Tibial artery (tissue), 4 donors: ENCODE measurements at regions not wholly inside any gene's neighbourhood (a gene's known extent, or its start where the extent isn't known, plus 50 kb on each side); places are given as distances from the start of the nearest gene placed in this dataset.

Experiments used
- DNase-seq, 2 donors: peaks; one replicate each; pipeline ENCODE4 v3.0.0-alpha.2; 2019
- H3K27ac ChIP-seq, 2 donors: fragments of 200-600 bp; sonication (generic) in 1 of 2; 1 replicate in 1 of 2; 2 replicates in 1 of 2; pipeline ENCODE4 v1.5.1; 2018 to 2019; ENCODE audit warnings: mild to moderate bottlenecking in 1 of 2
- H3K27me3 ChIP-seq, 2 donors: fragments of 200-600 bp; sonication (generic) in 1 of 2; one replicate each; pipeline versions ENCODE4 v1.5.1 to v1.6.0; 2016 to 2019
- H3K36me3 ChIP-seq, 3 donors: fragments of 200-600 bp; sonication (generic) in 2 of 3; one replicate each; pipeline ENCODE4 v1.5.1; 2016 to 2019; ENCODE audit warnings: mild to moderate bottlenecking in 2 of 3
- H3K4me1 ChIP-seq, 4 donors: fragments of 200-600 bp; sonication (generic) in 2 of 4; 1 replicate in 3 of 4; 2 replicates in 1 of 4; pipeline ENCODE4 v1.5.1; 2016 to 2019
- H3K4me3 ChIP-seq, 2 donors: fragments of 200-600 bp; sonication (generic) in 1 of 2; 1 replicate in 1 of 2; 2 replicates in 1 of 2; pipeline ENCODE4 v1.5.1; 2018 to 2019; ENCODE audit warnings: mild to moderate bottlenecking in 2 of 2
- H3K9me3 ChIP-seq, 3 donors: fragments of 200-600 bp; sonication (generic) in 1 of 3; one replicate each; pipeline ENCODE4 v1.5.1; 2016 to 2019
- CTCF ChIP-seq, 2 experiments: fragments of 200-600 bp in 1 of 2; fragments of 450-650 bp in 1 of 2; IDR thresholded peaks; one replicate each; pipeline ENCODE4 v1.5.1; 2017 to 2019; ENCODE audit warnings: antibody characterized with exemption in 2 of 2, mild to moderate bottlenecking in 1 of 2, moderate library complexity in 1 of 2
- intact Hi-C: fragments of 100-400 bp; cut with DNase I; formaldehyde crosslinking; loops from one replicate; pipeline ENCODE4 v1.15.0; 2023; ENCODE audit warnings: low total_unique reads

GRCh38 chr6:14546036-14546435 is 428.5 kb downstream of the CD83 start:
- intact Hi-C loops: no loop called here
- H3K36me3 ChIP-seq: no peaks in the 10 kb centered on the region
- DNase-seq: no peak
- H3K27me3 ChIP-seq: no peaks in the 10 kb centered on the region
- no peaks in the 10 kb centered on the region for H3K9me3 ChIP-seq
- no peak overlapping the region for H3K27ac ChIP-seq
- TF ChIP-seq CTCF (IDR thresholded peaks at IDR 0.05): no peak
- no peak overlapping the region for H3K4me3 ChIP-seq
- peaks cover 0 to 7% (median under 1%) of the 10 kb centered on the region in 4 donors for H3K4me1 ChIP-seq

DNA sequence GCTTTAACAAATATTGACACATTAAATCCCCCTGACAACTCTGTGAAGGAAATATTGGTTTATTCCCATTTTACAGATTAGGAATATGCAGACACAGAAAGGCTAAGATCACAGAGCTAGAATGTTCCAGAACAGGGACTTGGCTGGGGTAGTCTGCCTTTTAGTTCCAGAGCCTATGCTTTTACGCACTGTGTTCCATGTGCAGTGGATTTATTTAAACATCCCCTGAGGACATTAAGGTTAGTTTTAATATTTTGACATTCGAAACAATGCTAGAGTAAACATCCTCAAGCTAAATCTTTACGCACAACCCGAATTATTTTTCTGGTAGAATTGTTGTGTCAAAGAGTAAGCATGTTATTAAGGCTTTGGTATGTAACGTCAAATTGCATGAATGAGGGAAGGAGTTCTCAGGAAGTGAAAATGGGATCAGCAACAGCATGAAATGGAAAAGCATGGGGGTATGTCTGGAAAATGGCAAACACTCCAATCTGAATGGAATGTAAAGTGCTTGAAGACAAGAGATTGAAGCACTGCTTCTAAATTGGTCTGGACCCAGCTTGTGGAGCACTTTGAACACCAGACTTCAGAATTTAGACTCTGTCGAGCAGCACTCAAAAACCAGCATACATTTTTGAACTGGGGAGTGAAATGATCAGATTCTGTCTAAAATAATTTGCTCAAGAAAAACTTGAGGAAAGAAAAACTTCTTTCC is 429.9 kb downstream of the CD83 start:
- TF ChIP-seq CTCF (IDR thresholded peaks at IDR 0.05): no peak
- intact Hi-C loops: no loop called here
- no peaks in the 10 kb centered on the region for H3K9me3 ChIP-seq

DNA sequence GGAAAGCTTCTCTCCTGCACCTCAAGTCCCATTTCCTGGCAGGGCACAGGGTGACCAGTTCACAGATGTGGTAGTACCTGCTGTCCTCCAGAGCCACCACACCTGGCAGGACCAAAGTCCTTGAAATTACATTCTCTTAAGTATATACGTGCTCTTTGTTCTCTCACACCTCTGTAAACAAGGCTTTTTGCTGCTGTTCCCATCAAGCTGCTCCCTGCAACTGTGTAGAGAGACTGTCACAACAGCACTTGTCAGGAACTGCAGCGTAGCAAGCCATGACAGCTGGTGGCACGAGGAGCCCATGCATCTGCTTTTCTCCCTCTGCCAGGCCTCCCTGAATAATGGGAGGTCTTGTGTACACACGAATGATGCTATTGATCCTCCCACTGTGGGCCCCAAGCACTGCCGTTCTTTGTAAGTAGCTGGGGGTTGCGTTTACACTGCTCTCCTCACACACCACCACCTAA is 431.8 kb downstream of the CD83 start:
- intact Hi-C loops: no loop called here
- Histone ChIP-seq H3K9me3 (no peaks in the 10 kb centered on the region), H3K4me1 (peaks cover 0 to 10% (median 3%) of the 10 kb centered on the region in 4 donors), H3K27me3 (no peaks in the 10 kb centered on the region), H3K36me3 (no peaks in the 10 kb centered on the region), H3K4me3 (no peak overlapping the region), H3K27ac (no peak overlapping the region)
- DNase-seq: no peak
- TF ChIP-seq CTCF (IDR thresholded peaks at IDR 0.05): no peak

More for the DNA sequence above, 429.9 kb downstream of the CD83 start:
- no peak overlapping the region for H3K27ac ChIP-seq
- no peaks in the 10 kb centered on the region for H3K36me3 ChIP-seq
- H3K27me3 ChIP-seq: no peaks in the 10 kb centered on the region
- H3K4me1 ChIP-seq: peaks cover 0 to 10% (median 3%) of the 10 kb centered on the region in 4 donors
- H3K4me3 ChIP-seq: no peak overlapping the region
- DNase-seq: no peak

DNA sequence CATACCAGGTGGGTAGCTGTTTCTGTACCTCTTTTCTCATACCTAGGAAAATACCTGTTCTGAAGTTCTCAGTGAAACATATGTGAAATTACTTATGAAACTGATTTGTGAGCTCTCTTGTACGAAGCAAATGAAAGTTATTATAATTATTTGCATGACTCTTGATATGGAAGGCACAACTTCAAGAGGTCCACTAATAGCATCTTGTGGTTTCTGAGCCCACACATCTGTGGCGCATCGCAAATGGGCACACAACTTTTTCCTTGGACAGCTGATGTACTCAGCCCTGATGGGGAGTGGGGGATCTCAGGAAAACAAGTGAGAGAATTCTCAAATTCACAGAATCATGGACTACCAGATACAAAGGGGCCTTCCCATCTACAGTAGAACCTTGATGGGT is 432.3 kb downstream of the CD83 start:
- intact Hi-C loops: no loop called here
- Histone ChIP-seq H3K4me1 (peaks cover 0 to 10% (median 3%) of the 10 kb centered on the region in 4 donors), H3K27ac (no peak overlapping the region), H3K36me3 (no peaks in the 10 kb centered on the region), H3K4me3 (no peak overlapping the region), H3K9me3 (no peaks in the 10 kb centered on the region), H3K27me3 (no peaks in the 10 kb centered on the region)
- TF ChIP-seq CTCF (IDR thresholded peaks at IDR 0.05): no peak
- DNase-seq: no peak

- no peak overlapping the region for H3K27ac ChIP-seq
- intact Hi-C loops: no loop called here
- no peak for TF ChIP-seq CTCF (IDR thresholded peaks at IDR 0.05)
Measured at GRCh38 chr6:14550410-14550809, 432.8 kb downstream of the CD83 start.

More at GRCh38 chr6:14550410-14550809, 432.8 kb downstream of the CD83 start:
- Histone ChIP-seq H3K27me3 (no peaks in the 10 kb centered on the region), H3K36me3 (no peaks in the 10 kb centered on the region), H3K4me1 (peaks cover 0 to 10% (median 3%) of the 10 kb centered on the region in 4 donors), H3K9me3 (no peaks in the 10 kb centered on the region), H3K4me3 (no peak overlapping the region)
- DNase-seq: no peak
